Aorta (tissue), 5 donors: ENCODE measurements at regions not wholly inside any gene's neighbourhood (a gene's known extent, or its start where the extent isn't known, plus 50 kb on each side); places are given as distances from the start of the nearest gene placed in this dataset.
A peak's percentile ranks its signal among the peaks of the same experiment; 100 is the strongest.

ENCODE experiments used
- ATAC-seq: fragments of 200-7000 bp; cut with Tn5 transposase; one replicate; pipeline ENCODE4 v1.9.1; 2022; ENCODE audit warnings: moderate library complexity; ENCODE audit not compliant: low FRiP score
- DNase-seq, 2 donors: peaks; one replicate each; pipeline ENCODE4 v3.0.0-alpha.2; 2020
- H3K27ac ChIP-seq, 2 donors: one replicate each; pipeline ENCODE4 v1.5.1; 2013; ENCODE audit warnings: low read length in 2 of 2, mild to moderate bottlenecking in 2 of 2, moderate library complexity in 2 of 2, control low read depth in 1 of 2, inconsistent platforms in 1 of 2, low read depth in 1 of 2
- H3K27me3 ChIP-seq, 2 donors: one replicate each; pipeline ENCODE4 v1.6.1; 2013; ENCODE audit warnings: control low read depth in 1 of 2, low read length in 1 of 2, mild to moderate bottlenecking in 1 of 2, moderate library complexity in 1 of 2; ENCODE audit not compliant: insufficient read depth in 2 of 2, control insufficient read depth in 1 of 2
- H3K36me3 ChIP-seq, 2 donors: one replicate each; pipeline ENCODE4 v1.6.1; 2013; ENCODE audit warnings: control low read depth in 1 of 2, low read length in 1 of 2, mild to moderate bottlenecking in 1 of 2; ENCODE audit not compliant: insufficient read depth in 2 of 2, control insufficient read depth in 1 of 2
- H3K4me1 ChIP-seq, 2 donors: one replicate each; pipeline ENCODE4 v1.6.1; 2013; ENCODE audit warnings: low read length in 2 of 2, control low read depth in 1 of 2, mild to moderate bottlenecking in 1 of 2, moderate library complexity in 1 of 2; ENCODE audit not compliant: insufficient read depth in 2 of 2, control insufficient read depth in 1 of 2
- H3K4me3 ChIP-seq, 2 donors: one replicate each; pipeline ENCODE4 v1.5.1; 2013; ENCODE audit warnings: low read length in 2 of 2, control low read depth in 1 of 2, mild to moderate bottlenecking in 1 of 2
- H3K9me3 ChIP-seq: one replicate; pipeline ENCODE4 v1.6.1; 2013; ENCODE audit warnings: mild to moderate bottlenecking, low read length; ENCODE audit not compliant: control insufficient read depth
- WGBS, 2 donors: extraction: QIAGEN DNeasy Blood & Tissue Kit; methylation state at CpG; one replicate each; pipeline ENCODE4 v1.1.7; 2013; 5-methylcytosine and 5-hydroxymethylcytosine counted together
- intact Hi-C, 2 donors: fragments of 100-400 bp; cut with DNase I; formaldehyde crosslinking; loops; one replicate each; pipeline versions ENCODE4 v1.14.2 to v1.15.0; 2022
- donor health status: healthy with polysubstance abuse.
- donor health status: Bipolar disorder and iron deficiency.
- donor health status: DM: no; HTN: no; CAD: no.
- donor health status: DM: no; HTN: no; CAD: no.
- donor health status: DM: yes; HTN: yes; CAD: no.

GRCh38 chr22:47547239-47547661, 784.8 kb downstream of the TBC1D22A start:
- intact Hi-C loops, result no loop called here
- H3K4me3 ChIP-seq, result no peak overlapping the region
- ATAC-seq, result no peak
- no peaks in the 10 kb centered on the region for H3K27me3 ChIP-seq
- no peak for DNase-seq
- WGBS, 2 donors, result 76 to 83% methylated on average over 6 of the region's 6 CpGs
- H3K36me3 ChIP-seq, result no peaks in the 10 kb centered on the region
- H3K9me3 ChIP-seq, result peaks cover 2% of the 10 kb centered on the region
- H3K27ac ChIP-seq, result no peak overlapping the region
- H3K4me1 ChIP-seq, result no peaks in the 10 kb centered on the region

- intact Hi-C loops, result no loop called here
These were observed 782.2 kb downstream of the TBC1D22A start for GRCh38 chr22:47544696-47545095.

GRCh38 chr22:47543447-47543846, 781.0 kb downstream of the TBC1D22A start:
- Histone ChIP-seq H3K27ac (no peak overlapping the region), H3K36me3 (no peaks in the 10 kb centered on the region), H3K27me3 (no peaks in the 10 kb centered on the region), H3K9me3 (peaks cover 2% of the 10 kb centered on the region), H3K4me3 (no peak overlapping the region), H3K4me1 (no peaks in the 10 kb centered on the region)
- no peak for DNase-seq
- intact Hi-C loops, result no loop called here
- WGBS, 2 donors, result 84 to 92% methylated on average over 9 of the region's 9 CpGs
- ATAC-seq, result no peak

More at GRCh38 chr22:47544696-47545095, 782.2 kb downstream of the TBC1D22A start:
- Histone ChIP-seq H3K27me3 (no peaks in the 10 kb centered on the region), H3K4me3 (no peak overlapping the region), H3K27ac (no peak overlapping the region), H3K4me1 (no peaks in the 10 kb centered on the region), H3K9me3 (peaks cover 2% of the 10 kb centered on the region), H3K36me3 (no peaks in the 10 kb centered on the region)
- no peak for ATAC-seq
- no peak for DNase-seq
- WGBS, 2 donors, result 61 to 69% methylated on average over 2 of the region's 2 CpGs

DNA sequence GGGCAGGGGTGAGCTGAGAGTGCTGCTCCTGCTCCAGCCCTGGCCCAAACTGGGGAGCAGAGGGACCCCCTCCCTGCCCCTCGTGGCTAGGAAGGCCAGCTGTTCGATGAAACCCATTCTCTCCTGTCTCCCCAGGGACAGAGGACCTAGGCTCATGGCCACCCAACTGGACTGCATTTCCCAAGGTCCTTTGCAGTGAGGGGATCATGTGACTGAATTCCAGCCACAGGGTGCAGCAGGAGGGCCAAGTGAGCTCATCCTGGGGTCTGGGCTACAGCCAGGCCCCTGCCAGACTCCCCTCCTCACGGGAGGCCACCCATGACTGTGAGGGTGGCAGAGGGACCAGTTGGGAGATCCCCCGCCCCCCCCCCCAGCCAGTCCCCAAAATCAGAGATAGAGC, 777.6 kb downstream of the TBC1D22A start:
- no peaks in the 10 kb centered on the region for H3K27me3 ChIP-seq
- no peaks in the 10 kb centered on the region for H3K36me3 ChIP-seq
- intact Hi-C loops, result no loop called here
- ATAC-seq (peak; percentile 36), DNase-seq (no peak)
- H3K27ac ChIP-seq, result no peak overlapping the region
- WGBS, 2 donors, result 63 to 64% methylated on average over 3 to 4 of the region's 4 CpGs
- H3K4me3 ChIP-seq, result no peak overlapping the region
- H3K9me3 ChIP-seq, result peaks cover 2% of the 10 kb centered on the region
- no peaks in the 10 kb centered on the region for H3K4me1 ChIP-seq

DNA sequence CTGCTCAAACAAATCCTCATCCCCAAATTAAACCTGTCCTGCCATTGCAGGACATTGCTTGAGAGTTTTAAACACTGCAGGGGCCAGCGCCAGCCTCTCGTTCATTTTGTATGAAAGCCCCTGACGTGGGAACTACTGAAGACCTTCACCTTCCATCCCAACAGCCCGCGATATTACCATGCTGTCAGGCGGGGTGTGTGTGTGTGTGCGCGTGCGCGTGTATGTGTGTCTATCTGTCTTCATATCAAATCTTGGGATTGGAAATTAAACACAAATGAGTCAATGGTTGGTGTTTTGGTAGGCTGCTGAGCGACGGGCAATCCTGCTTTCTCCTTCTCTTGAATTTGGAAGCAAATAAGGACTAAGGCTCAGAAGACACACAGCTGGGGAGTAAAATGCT, 776.9 kb downstream of the TBC1D22A start:
- intact Hi-C loops, result no loop called here
- Histone ChIP-seq H3K9me3 (peaks cover 2% of the 10 kb centered on the region), H3K4me1 (no peaks in the 10 kb centered on the region), H3K27me3 (no peaks in the 10 kb centered on the region), H3K27ac (no peak overlapping the region), H3K36me3 (no peaks in the 10 kb centered on the region), H3K4me3 (no peak overlapping the region)
- WGBS, 2 donors, result 93 to 94% methylated on average over 12 of the region's 12 CpGs
- DNase-seq (no peak), ATAC-seq (no peak)

- 89 to 99% methylated on average over 11 to 13 of the region's 13 CpGs for WGBS, 2 donors
- Histone ChIP-seq H3K36me3 (no peaks in the 10 kb centered on the region), H3K27ac (no peak overlapping the region), H3K27me3 (no peaks in the 10 kb centered on the region), H3K4me3 (no peak overlapping the region), H3K4me1 (no peaks in the 10 kb centered on the region), H3K9me3 (no peaks in the 10 kb centered on the region)
- no peak for ATAC-seq
- intact Hi-C loops, result no loop called here
- DNase-seq, result no peak
These were observed 773.2 kb downstream of the TBC1D22A start for GRCh38 chr22:47535681-47536080.

- Histone ChIP-seq H3K27me3 (no peaks in the 10 kb centered on the region), H3K4me3 (no peak overlapping the region), H3K36me3 (no peaks in the 10 kb centered on the region), H3K4me1 (no peaks in the 10 kb centered on the region), H3K27ac (no peak overlapping the region), H3K9me3 (no peaks in the 10 kb centered on the region)
- WGBS, 2 donors, result 63 to 65% methylated on average over 9 of the region's 9 CpGs
- intact Hi-C loops, result no loop called here
- DNase-seq (no peak), ATAC-seq (no peak)
These were observed 772.5 kb downstream of the TBC1D22A start for GRCh38 chr22:47534804-47535410.

DNA sequence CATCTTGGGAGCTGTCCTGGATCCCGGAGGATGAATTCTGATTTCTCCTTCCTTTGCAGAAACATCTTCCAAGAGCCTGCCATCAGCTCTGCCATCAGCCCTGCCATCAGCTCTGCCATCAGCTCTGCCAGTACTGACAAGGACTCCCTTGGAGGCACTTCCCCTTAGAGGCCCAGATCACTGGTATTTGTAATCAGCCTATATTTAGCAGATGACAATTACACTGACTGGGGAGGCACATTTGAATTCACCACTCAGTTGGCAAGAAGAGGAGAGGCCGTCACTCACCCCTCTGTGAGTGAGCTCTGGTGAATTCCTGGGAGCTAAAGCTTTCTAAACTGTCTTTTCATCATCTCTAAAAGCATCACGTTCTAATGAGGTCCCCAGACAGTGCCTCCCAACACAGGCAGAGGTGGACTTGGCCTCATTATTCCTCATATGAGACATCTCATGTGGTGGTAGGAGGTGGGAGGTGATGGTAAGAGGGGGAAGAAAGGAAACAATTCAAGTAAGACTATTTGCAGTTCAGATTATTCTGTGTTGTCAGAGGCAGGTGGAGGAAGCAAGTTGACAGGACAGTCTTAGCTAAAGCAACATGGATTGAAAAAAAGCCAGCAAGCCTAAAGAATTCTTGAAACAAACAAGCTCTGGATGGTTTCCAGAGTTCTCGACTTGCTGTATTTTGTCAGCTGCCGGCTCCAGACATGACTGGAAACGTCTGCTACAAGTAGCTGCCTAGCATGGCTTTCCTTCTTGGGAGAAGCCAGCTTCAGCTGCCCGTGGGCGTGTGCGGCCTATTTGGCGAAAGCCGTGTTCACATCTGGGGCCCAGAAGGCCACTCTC, 771.7 kb downstream of the TBC1D22A start:
- ATAC-seq, result no peak

GRCh38 chr22:47517062-47517461, 754.6 kb downstream of the TBC1D22A start:
- Histone ChIP-seq H3K4me3 (no peak overlapping the region), H3K27ac (no peak overlapping the region), H3K36me3 (no peaks in the 10 kb centered on the region), H3K4me1 (no peaks in the 10 kb centered on the region), H3K27me3 (no peaks in the 10 kb centered on the region), H3K9me3 (no peaks in the 10 kb centered on the region)
- DNase-seq (no peak), ATAC-seq (no peak)
- WGBS, 2 donors, result 44 to 58% methylated on average over 1 of the region's 1 CpG
- intact Hi-C loops, result no loop called here

More for the DNA sequence above, 771.7 kb downstream of the TBC1D22A start:
- no peaks in the 10 kb centered on the region for H3K4me1 ChIP-seq
- no peaks in the 10 kb centered on the region for H3K27me3 ChIP-seq
- no peak overlapping the region for H3K4me3 ChIP-seq
- no peaks in the 10 kb centered on the region for H3K9me3 ChIP-seq
- H3K36me3 ChIP-seq, result no peaks in the 10 kb centered on the region
- no peak for DNase-seq
- intact Hi-C loops, result no loop called here
- WGBS, 2 donors, result 31 to 49% methylated on average over 11 of the region's 11 CpGs
- H3K27ac ChIP-seq, result no peak overlapping the region
